Astrocyte of the cerebellum (primary cell): ENCODE measurements at regions not wholly inside any gene's neighbourhood (a gene's known extent, or its start where the extent isn't known, plus 50 kb on each side); places are given as distances from the start of the nearest gene placed in this dataset.

Experiments
- DNase-seq: peaks from one replicate; pipeline ENCODE4 v3.0.0-alpha.2; 2011; ENCODE audit warnings: low read depth
- H3K4me3 ChIP-seq: 2 replicates; pipeline ENCODE4 v1.5.1; 2011; ENCODE audit warnings: mild to moderate bottlenecking, low read depth, low read length, moderate library complexity
- CTCF ChIP-seq: IDR thresholded peaks from 2 replicates; pipeline ENCODE4 v1.5.1; 2012; ENCODE audit warnings: low read length, low read depth, moderate library complexity, mild to moderate bottlenecking; ENCODE audit errors: missing control alignments
- in situ Hi-C: cut with HindIII; loops from 2 replicates; pipeline ENCODE4 v1.10.0; 2017; ENCODE audit warnings: low sequenced_read_pairs

GRCh38 chr18:76686737-76687231, 135.6 kb upstream of the ZNF236 start:
- in situ Hi-C loops: loop anchor here (25.0 kb wide), 1 partner anchor 299 kb away; no protein-coding TSS in a partner anchor
- H3K4me3 ChIP-seq: no peak overlapping the region
- TF ChIP-seq CTCF: peak; percentile 70
- DNase-seq: peak; percentile 42

GRCh38 chr18:76685860-76686259, 136.5 kb upstream of the ZNF236 start:
- no peak overlapping the region for H3K4me3 ChIP-seq
- no peak for TF ChIP-seq CTCF
- in situ Hi-C loops: loop anchor here (25.0 kb wide), 1 partner anchor 299 kb away; no protein-coding TSS in a partner anchor
- no peak for DNase-seq

GRCh38 chr18:76685402-76685801, 137.0 kb upstream of the ZNF236 start:
- no peak overlapping the region for H3K4me3 ChIP-seq
- DNase-seq: no peak
- TF ChIP-seq CTCF: no peak
- in situ Hi-C loops: loop anchor here (25.0 kb wide), 1 partner anchor 298 kb away; no protein-coding TSS in a partner anchor

- no peak for DNase-seq
- in situ Hi-C loops: loop anchor here (25.0 kb wide), 1 partner anchor 297 kb away; no protein-coding TSS in a partner anchor
- TF ChIP-seq CTCF: no peak
- H3K4me3 ChIP-seq: no peak overlapping the region
Measured at GRCh38 chr18:76684265-76684664, 138.1 kb upstream of the ZNF236 start.

- TF ChIP-seq CTCF: no peak
- H3K4me3 ChIP-seq: no peak overlapping the region
- no peak for DNase-seq
- in situ Hi-C loops: loop anchor here (25.0 kb wide), 1 partner anchor 293 kb away; no protein-coding TSS in a partner anchor
Measured at GRCh38 chr18:76679945-76680344, 142.4 kb upstream of the ZNF236 start.

GRCh38 chr18:76679259-76679658, 143.1 kb upstream of the ZNF236 start:
- in situ Hi-C loops: loop anchor here (25.0 kb wide), 1 partner anchor 292 kb away; no protein-coding TSS in a partner anchor
- TF ChIP-seq CTCF: no peak
- DNase-seq: no peak
- H3K4me3 ChIP-seq: no peak overlapping the region

GRCh38 chr18:76678248-76678647, 144.1 kb upstream of the ZNF236 start:
- in situ Hi-C loops: loop anchor here (25.0 kb wide), 1 partner anchor 291 kb away; no protein-coding TSS in a partner anchor
- no peak for DNase-seq
- no peak for TF ChIP-seq CTCF

More at GRCh38 chr18:76678248-76678647, 144.1 kb upstream of the ZNF236 start:
- H3K4me3 ChIP-seq: no peak overlapping the region
